ENCODE measurements at regions not wholly inside any gene's neighbourhood (a gene's known extent, or its start where the extent isn't known, plus 50 kb on each side); places are given as distances from the start of the nearest gene placed in this dataset.

GRCh38 chr7:38086857-38087256 lies 91.2 kb upstream of the STARD3NL start:
- Histone ChIP-seq H3K9ac (ENCODE audit: low read depth, low read length) (no peak overlapping the region), H3K36me3 (ENCODE audit: control insufficient read depth, insufficient read depth, low read length) (no peaks in the 10 kb centered on the region), H3K4me3 (ENCODE audit: low read depth, low read length) (no peak overlapping the region), H3K4me1 (ENCODE audit: control insufficient read depth, insufficient read depth, low read length) (no peaks in the 10 kb centered on the region), H3K9me3 (ENCODE audit: control insufficient read depth, insufficient read depth, low read length) (no peaks in the 10 kb centered on the region), H3K27me3 (ENCODE audit: control insufficient read depth, insufficient read depth, low read length) (no peaks in the 10 kb centered on the region)

DNA sequence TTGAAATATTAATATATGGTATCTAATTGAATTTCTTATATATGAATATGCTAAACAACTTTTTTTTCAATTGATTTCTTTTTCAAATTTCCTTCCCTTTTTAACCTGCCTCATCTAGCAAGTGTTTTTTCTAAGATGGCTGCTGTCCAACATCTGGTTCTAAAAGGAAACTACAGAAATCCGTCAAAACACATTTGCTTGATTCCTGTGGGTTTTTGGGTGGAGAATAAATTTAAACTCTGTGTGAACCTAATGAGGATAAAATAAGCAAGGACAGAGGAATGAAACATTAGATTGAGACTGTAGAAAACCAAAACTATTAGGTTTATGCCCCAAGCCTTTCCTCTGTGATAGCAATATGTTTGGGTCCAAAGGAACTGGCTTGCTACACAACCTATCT lies 75.5 kb upstream of the STARD3NL start:
- Histone ChIP-seq H3K27me3 (ENCODE audit: control insufficient read depth, insufficient read depth, low read length) (no peaks in the 10 kb centered on the region), H3K9ac (ENCODE audit: low read depth, low read length) (no peak overlapping the region), H3K4me3 (ENCODE audit: low read depth, low read length) (no peak overlapping the region)

DNA sequence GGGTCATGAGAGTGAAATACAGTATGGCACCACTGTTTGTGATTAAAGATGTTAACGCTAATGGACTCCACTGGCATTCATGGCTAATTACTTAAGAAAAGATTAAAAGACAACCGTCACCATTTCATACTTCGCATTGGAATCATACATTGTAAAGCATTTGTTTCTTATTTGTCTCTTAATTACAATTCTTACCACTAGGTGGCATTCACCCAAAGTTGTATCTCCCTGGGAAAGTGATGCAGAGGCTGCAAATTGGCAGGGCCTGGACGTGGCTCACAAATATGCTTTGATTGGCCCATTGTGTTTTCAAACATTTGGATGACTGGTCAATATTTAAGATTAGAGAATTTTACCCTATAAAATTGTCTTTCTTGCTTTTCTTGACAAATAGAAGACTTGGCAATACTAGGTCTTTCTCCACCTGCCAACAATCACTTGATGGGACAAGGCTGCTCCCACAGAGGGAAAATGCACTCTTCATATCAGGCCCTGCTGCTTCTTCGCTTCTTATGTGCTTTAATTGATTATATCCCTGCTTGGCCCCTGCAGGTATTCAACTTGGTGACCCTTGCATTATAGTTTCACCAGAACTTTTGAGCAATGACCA lies 72.1 kb upstream of the STARD3NL start:
- H3K36me3 ChIP-seq (ENCODE audit: control insufficient read depth, insufficient read depth, low read length), result no peaks in the 10 kb centered on the region
- H3K9ac ChIP-seq (ENCODE audit: low read depth, low read length), result no peak overlapping the region
- H3K27me3 ChIP-seq (ENCODE audit: control insufficient read depth, insufficient read depth, low read length), result no peaks in the 10 kb centered on the region
- H3K9me3 ChIP-seq (ENCODE audit: control insufficient read depth, insufficient read depth, low read length), result no peaks in the 10 kb centered on the region
- H3K4me1 ChIP-seq (ENCODE audit: control insufficient read depth, insufficient read depth, low read length), result peaks cover 3% of the 10 kb centered on the region
- no peak overlapping the region for H3K4me3 ChIP-seq (ENCODE audit: low read depth, low read length)

More for the DNA sequence above, 75.5 kb upstream of the STARD3NL start:
- Histone ChIP-seq H3K4me1 (ENCODE audit: control insufficient read depth, insufficient read depth, low read length) (no peaks in the 10 kb centered on the region), H3K9me3 (ENCODE audit: control insufficient read depth, insufficient read depth, low read length) (peaks cover 4% of the 10 kb centered on the region), H3K36me3 (ENCODE audit: control insufficient read depth, insufficient read depth, low read length) (no peaks in the 10 kb centered on the region)

DNA sequence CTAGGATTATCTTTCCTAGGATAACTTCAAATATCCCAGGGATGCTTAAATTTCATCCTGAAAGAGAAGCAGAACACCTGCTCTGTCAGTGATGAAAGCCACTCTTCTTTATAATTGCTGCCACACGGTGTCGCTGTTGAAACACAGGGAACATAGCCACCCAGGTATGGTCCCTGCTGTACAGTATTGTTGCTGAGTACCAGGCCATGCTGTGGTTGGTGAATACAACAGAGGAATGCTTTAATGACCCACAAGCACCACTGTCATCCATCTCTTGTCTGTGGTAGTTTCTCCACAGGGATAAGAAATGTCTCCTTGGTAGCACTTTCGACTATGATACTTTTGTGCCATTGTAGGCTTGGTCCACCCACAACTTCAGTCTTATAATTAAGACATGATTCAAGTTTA lies 70.6 kb upstream of the STARD3NL start:
- Histone ChIP-seq H3K4me3 (ENCODE audit: low read depth, low read length) (no peak overlapping the region), H3K36me3 (ENCODE audit: control insufficient read depth, insufficient read depth, low read length) (no peaks in the 10 kb centered on the region), H3K4me1 (ENCODE audit: control insufficient read depth, insufficient read depth, low read length) (peaks cover 3% of the 10 kb centered on the region), H3K9ac (ENCODE audit: low read depth, low read length) (no peak overlapping the region), H3K27me3 (ENCODE audit: control insufficient read depth, insufficient read depth, low read length) (no peaks in the 10 kb centered on the region), H3K9me3 (ENCODE audit: control insufficient read depth, insufficient read depth, low read length) (no peaks in the 10 kb centered on the region)

GRCh38 chr7:38112075-38112474 lies 66.0 kb upstream of the STARD3NL start:
- Histone ChIP-seq H3K36me3 (ENCODE audit: control insufficient read depth, insufficient read depth, low read length) (no peaks in the 10 kb centered on the region), H3K9me3 (ENCODE audit: control insufficient read depth, insufficient read depth, low read length) (no peaks in the 10 kb centered on the region), H3K27me3 (ENCODE audit: control insufficient read depth, insufficient read depth, low read length) (no peaks in the 10 kb centered on the region), H3K4me1 (ENCODE audit: control insufficient read depth, insufficient read depth, low read length) (peaks cover 3% of the 10 kb centered on the region), H3K4me3 (ENCODE audit: low read depth, low read length) (no peak overlapping the region), H3K9ac (ENCODE audit: low read depth, low read length) (no peak overlapping the region)

GRCh38 chr7:38120076-38120475 lies 58.0 kb upstream of the STARD3NL start:
- Histone ChIP-seq H3K27me3 (ENCODE audit: control insufficient read depth, insufficient read depth, low read length) (no peaks in the 10 kb centered on the region), H3K4me1 (ENCODE audit: control insufficient read depth, insufficient read depth, low read length) (no peaks in the 10 kb centered on the region), H3K9ac (ENCODE audit: low read depth, low read length) (no peak overlapping the region), H3K36me3 (ENCODE audit: control insufficient read depth, insufficient read depth, low read length) (no peaks in the 10 kb centered on the region), H3K9me3 (ENCODE audit: control insufficient read depth, insufficient read depth, low read length) (no peaks in the 10 kb centered on the region), H3K4me3 (ENCODE audit: low read depth, low read length) (no peak overlapping the region)

DNA sequence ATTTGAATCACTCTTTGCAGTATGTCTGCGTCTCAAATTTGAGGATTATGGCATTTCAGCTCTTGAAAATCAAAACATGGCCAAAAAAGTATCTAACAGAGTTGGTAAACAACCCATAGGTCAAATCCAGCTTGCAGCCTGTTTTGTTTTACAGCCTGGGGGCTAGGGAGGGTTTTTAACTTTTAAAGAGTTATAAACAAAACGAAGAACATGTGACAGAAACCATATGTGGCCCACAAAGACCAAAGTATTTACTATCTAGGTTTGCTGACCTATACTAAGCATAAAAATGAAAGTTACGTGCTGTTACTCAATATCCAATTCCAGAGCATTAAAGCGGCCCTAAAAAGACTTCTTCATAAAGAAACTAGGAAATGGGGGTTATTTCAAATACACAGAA lies 55.5 kb upstream of the STARD3NL start:
- H3K9ac ChIP-seq (ENCODE audit: low read depth, low read length), result no peak overlapping the region
- no peak overlapping the region for H3K4me3 ChIP-seq (ENCODE audit: low read depth, low read length)
- no peaks in the 10 kb centered on the region for H3K9me3 ChIP-seq (ENCODE audit: control insufficient read depth, insufficient read depth, low read length)
- no peaks in the 10 kb centered on the region for H3K36me3 ChIP-seq (ENCODE audit: control insufficient read depth, insufficient read depth, low read length)
- no peaks in the 10 kb centered on the region for H3K27me3 ChIP-seq (ENCODE audit: control insufficient read depth, insufficient read depth, low read length)
- no peaks in the 10 kb centered on the region for H3K4me1 ChIP-seq (ENCODE audit: control insufficient read depth, insufficient read depth, low read length)

- H3K9me3 ChIP-seq (ENCODE audit: control insufficient read depth, insufficient read depth, low read length), result no peaks in the 10 kb centered on the region
- H3K27me3 ChIP-seq (ENCODE audit: control insufficient read depth, insufficient read depth, low read length), result no peaks in the 10 kb centered on the region
- no peaks in the 10 kb centered on the region for H3K4me1 ChIP-seq (ENCODE audit: control insufficient read depth, insufficient read depth, low read length)
- H3K4me3 ChIP-seq (ENCODE audit: low read depth, low read length), result no peak overlapping the region
- no peaks in the 10 kb centered on the region for H3K36me3 ChIP-seq (ENCODE audit: control insufficient read depth, insufficient read depth, low read length)
- H3K9ac ChIP-seq (ENCODE audit: low read depth, low read length), result no peak overlapping the region
Observed at GRCh38 chr7:38123494-38123893, 54.6 kb upstream of the STARD3NL start.

DNA sequence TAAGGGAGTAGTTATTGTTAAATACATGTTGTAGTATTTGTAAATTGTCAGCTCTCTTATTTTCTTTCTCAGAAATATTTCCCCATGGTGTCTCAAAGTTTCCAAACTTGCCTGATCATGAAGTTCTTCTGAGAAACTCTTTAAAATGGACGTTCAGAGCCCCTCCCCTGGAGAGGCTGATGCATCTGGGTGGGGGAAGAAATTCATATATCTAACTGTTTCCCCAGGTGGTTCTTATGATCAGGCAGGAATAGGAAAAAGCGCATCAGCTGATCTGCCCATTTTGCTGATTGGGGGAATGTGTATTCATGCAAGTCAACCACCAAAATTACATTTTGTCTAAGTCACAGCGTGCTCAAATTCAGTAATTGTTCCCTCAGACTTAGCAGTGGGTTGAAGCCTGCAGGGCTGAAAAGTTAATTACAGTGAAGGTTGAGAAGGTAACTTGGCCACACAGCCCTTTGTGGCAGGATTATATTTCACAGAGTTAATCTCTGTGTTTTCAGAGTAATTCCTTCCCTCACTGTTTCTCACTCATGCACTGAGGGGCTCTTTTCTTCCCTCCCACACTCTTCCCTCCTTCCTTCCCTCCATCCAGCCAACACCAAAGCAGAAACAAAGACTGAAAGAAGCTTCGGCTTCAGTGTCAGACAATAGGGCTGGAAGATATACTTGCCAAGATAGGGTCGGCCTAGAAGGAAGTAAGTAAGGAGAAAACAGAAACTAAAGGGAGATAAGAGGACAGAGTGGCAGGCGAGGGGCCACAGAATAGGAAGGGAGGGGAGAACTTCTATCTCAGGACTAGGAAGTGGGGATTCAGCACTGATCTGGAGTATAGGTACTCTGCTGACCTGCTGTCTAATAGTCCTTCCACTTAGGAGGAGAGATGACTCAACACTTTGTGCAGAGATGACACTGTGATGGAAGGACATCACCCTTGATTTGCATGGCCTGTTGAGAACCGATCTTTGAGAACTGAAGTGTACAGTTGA lies 50.5 kb upstream of the STARD3NL start:
- H3K4me3 ChIP-seq (ENCODE audit: low read depth, low read length), result no peak overlapping the region
- H3K27me3 ChIP-seq (ENCODE audit: control insufficient read depth, insufficient read depth, low read length), result no peaks in the 10 kb centered on the region
- H3K36me3 ChIP-seq (ENCODE audit: control insufficient read depth, insufficient read depth, low read length), result no peaks in the 10 kb centered on the region
- no peaks in the 10 kb centered on the region for H3K4me1 ChIP-seq (ENCODE audit: control insufficient read depth, insufficient read depth, low read length)
- no peaks in the 10 kb centered on the region for H3K9me3 ChIP-seq (ENCODE audit: control insufficient read depth, insufficient read depth, low read length)
- H3K9ac ChIP-seq (ENCODE audit: low read depth, low read length), result no peak overlapping the region
